ENCODE measurements at regions not wholly inside any gene's neighbourhood (a gene's known extent, or its start where the extent isn't known, plus 50 kb on each side); places are given as distances from the start of the nearest gene placed in this dataset.

GRCh38 chr13:80655778-80656511, 315.0 kb upstream of the SPRY2 start:
- no peak overlapping the region for H3K27ac ChIP-seq (ENCODE audit: insufficient read depth, low read depth, low read length)
- H3K79me2 ChIP-seq (ENCODE audit: control insufficient read depth, insufficient read depth, low read length) = no peaks in the 10 kb centered on the region
- FAIRE-seq (no peak), DNase-seq (ENCODE audit: low read depth, low spot score) (no peak)
- H3K4me3 ChIP-seq (replicated peaks in 1 of 3; ENCODE audit: insufficient read depth in 1 of 3, low read depth in 1 of 3, low read length in 3 of 3) = no peak overlapping the region
- dilution Hi-C loops (cut with MboI; ENCODE audit: extremely low pct_ligation_motif_present, low sequenced_read_pairs) = no loop called here
- TF ChIP-seq, protein P1, sequence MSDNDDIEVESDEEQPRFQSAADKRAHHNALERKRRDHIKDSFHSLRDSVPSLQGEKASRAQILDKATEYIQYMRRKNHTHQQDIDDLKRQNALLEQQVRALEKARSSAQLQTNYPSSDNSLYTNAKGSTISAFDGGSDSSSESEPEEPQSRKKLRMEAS (IDR thresholded peaks at IDR 0.05; ENCODE audit: insufficient read depth, insufficient read length) = no peak
- TF ChIP-seq GATA2 (IDR thresholded peaks at IDR 0.05; ENCODE audit: insufficient read depth, insufficient read length, low read depth, low read length) = no peak
- TF ChIP-seq POLR2AphosphoS5 (IDR thresholded peaks at IDR 0.05; ENCODE audit: insufficient read depth, low read depth, low read length) = no peak
- TF ChIP-seq MYC (IDR thresholded peaks at IDR 0.05; ENCODE audit: low read depth, low read length) = no peak
- TF ChIP-seq FOS (IDR thresholded peaks at IDR 0.05; ENCODE audit: borderline replicate concordance, insufficient read depth, low read length) = no peak
- TF ChIP-seq, protein P2, sequence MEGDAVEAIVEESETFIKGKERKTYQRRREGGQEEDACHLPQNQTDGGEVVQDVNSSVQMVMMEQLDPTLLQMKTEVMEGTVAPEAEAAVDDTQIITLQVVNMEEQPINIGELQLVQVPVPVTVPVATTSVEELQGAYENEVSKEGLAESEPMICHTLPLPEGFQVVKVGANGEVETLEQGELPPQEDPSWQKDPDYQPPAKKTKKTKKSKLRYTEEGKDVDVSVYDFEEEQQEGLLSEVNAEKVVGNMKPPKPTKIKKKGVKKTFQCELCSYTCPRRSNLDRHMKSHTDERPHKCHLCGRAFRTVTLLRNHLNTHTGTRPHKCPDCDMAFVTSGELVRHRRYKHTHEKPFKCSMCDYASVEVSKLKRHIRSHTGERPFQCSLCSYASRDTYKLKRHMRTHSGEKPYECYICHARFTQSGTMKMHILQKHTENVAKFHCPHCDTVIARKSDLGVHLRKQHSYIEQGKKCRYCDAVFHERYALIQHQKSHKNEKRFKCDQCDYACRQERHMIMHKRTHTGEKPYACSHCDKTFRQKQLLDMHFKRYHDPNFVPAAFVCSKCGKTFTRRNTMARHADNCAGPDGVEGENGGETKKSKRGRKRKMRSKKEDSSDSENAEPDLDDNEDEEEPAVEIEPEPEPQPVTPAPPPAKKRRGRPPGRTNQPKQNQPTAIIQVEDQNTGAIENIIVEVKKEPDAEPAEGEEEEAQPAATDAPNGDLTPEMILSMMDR (IDR thresholded peaks at IDR 0.05; ENCODE audit: extremely low read depth in 1 of 2, insufficient read depth in 1 of 2, low read depth in 1 of 2, low read length in 2 of 2) = no peak
- no peaks in the 10 kb centered on the region for H3K27me3 ChIP-seq (ENCODE audit: control insufficient read depth in 2 of 2, insufficient read depth in 2 of 2, low read length in 2 of 2)
- intact Hi-C loops (cut with micrococcal nuclease) = no loop called here
- ChIA-PET POLR2A (no interaction called here), CTCF (no interaction called here)
- H3K4me2 ChIP-seq (ENCODE audit: insufficient read depth, low read length) = no peak overlapping the region
- H3K9ac ChIP-seq (replicated peaks; ENCODE audit: extremely low read depth, insufficient read depth, low read length) = no peak overlapping the region
- BruUV-seq (replicated peaks) = no TSS peak
- H3K4me1 ChIP-seq (ENCODE audit: control insufficient read depth, extremely low read depth, insufficient read depth, low read length) = no peaks in the 10 kb centered on the region
- H3K9me1 ChIP-seq (replicated peaks; ENCODE audit: control insufficient read depth, extremely low read depth, insufficient read depth, low read length) = no peaks in the 10 kb centered on the region
- H3K36me3 ChIP-seq (ENCODE audit: control insufficient read depth in 2 of 2, extremely low read depth in 1 of 2, insufficient read depth in 2 of 2, low read length in 2 of 2) = no peaks in the 10 kb centered on the region
- no peak overlapping the region for H2AFZ ChIP-seq (ENCODE audit: low read depth, low read length)
- no peaks in the 10 kb centered on the region for H3K9me3 ChIP-seq (replicated peaks; ENCODE audit: control insufficient read depth, insufficient read depth, low read length)
- no peaks in the 10 kb centered on the region for H4K20me1 ChIP-seq (replicated peaks; ENCODE audit: control insufficient read depth, extremely low read depth, insufficient read depth, low read length)

All from endothelial cell of umbilical vein (primary cell).